GM12872 (cell line): ENCODE measurements at regions not wholly inside any gene's neighbourhood (a gene's known extent, or its start where the extent isn't known, plus 50 kb on each side); places are given as distances from the start of the nearest gene placed in this dataset.

ENCODE experiments used
- CTCF ChIP-seq: IDR thresholded peaks from 3 replicates; pipeline ENCODE4 v1.5.1; 2011; ENCODE audit warnings: low read depth, mild to moderate bottlenecking, low read length, moderate library complexity; ENCODE audit not compliant: insufficient read depth

GRCh38 chr1:29962831-29963247 lies 726.5 kb downstream of the PTPRU start:
- no peak for TF ChIP-seq CTCF

GRCh38 chr1:29962336-29962735 lies 726.0 kb downstream of the PTPRU start:
- no peak for TF ChIP-seq CTCF

GRCh38 chr1:29961293-29962059 lies 725.2 kb downstream of the PTPRU start:
- TF ChIP-seq CTCF, result no peak

GRCh38 chr1:29960876-29961275 lies 724.6 kb downstream of the PTPRU start:
- TF ChIP-seq CTCF, result no peak

- TF ChIP-seq CTCF, result no peak
Observed at GRCh38 chr1:29960156-29960755, 723.9 kb downstream of the PTPRU start.

- TF ChIP-seq CTCF, result no peak
Observed at GRCh38 chr1:29959356-29959755, 723.0 kb downstream of the PTPRU start.

- TF ChIP-seq CTCF, result no peak
Observed at GRCh38 chr1:29958271-29958670, 721.9 kb downstream of the PTPRU start.
